ENCODE measurements at regions not wholly inside any gene's neighbourhood (a gene's known extent, or its start where the extent isn't known, plus 50 kb on each side); places are given as distances from the start of the nearest gene placed in this dataset.
"Not testable (repeated sequence)": the region's sequence is repeated elsewhere in the genome, so short reads cannot be mapped to it uniquely, and the experiment has no call there.

DNA sequence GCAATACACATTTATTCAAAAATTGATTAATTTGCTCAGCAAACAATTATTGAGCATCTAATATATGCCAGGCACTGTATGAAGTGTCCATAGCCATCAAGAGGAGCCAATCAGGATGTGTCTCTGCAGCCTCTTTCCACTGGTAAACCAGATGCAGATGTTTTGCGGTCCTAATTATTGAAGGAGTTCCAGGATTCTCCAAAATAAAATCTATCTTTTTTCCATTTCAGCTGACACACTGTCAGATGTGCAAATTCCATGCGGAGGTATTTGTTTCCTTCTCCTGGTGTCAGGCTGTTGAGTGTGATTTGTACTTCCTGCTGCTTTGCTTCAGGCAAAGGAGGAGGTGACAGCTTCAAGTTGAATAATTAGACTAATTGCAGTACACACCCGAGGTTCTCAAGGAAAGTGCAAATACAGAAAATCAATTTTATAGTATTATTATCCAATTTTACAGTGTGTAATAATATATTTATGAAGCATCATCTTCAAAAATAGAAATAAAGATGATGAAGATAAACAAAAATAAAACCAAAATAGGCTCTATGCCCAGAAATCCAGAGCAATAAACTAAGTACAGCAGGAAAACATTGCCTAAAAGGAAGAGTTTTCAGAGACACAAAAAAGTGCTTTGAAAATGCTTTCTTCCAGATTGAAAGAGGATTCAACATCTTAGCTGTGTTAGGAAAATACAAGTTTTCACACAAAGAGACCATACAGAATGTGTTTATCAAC is 1352.9 kb upstream of the CHAC2 start (continued):
- TF ChIP-seq, protein P1, sequence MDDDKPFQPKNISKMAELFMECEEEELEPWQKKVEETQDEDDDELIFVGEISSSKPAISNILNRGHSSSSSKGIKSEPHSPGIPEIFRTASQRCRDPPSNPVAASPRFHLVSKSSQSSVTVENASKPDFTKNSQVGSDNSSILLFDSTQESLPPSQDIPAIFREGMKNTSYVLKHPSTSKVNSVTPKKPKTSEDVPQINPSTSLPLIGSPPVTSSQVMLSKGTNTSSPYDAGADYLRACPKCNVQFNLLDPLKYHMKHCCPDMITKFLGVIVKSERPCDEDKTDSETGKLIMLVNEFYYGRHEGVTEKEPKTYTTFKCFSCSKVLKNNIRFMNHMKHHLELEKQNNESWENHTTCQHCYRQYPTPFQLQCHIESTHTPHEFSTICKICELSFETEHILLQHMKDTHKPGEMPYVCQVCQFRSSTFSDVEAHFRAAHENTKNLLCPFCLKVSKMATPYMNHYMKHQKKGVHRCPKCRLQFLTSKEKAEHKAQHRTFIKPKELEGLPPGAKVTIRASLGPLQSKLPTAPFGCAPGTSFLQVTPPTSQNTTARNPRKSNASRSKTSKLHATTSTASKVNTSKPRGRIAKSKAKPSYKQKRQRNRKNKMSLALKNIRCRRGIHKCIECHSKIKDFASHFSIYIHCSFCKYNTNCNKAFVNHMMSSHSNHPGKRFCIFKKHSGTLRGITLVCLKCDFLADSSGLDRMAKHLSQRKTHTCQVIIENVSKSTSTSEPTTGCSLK (tag by site-specific recombination; IDR thresholded peaks at IDR 0.05): no peak
- TF ChIP-seq KLF1 (tag by site-specific recombination; IDR thresholded peaks at IDR 0.05) (no peak), SP2 (tag by site-specific recombination; IDR thresholded peaks at IDR 0.05) (no peak), ZNF366 (tag by site-specific recombination; conservative IDR thresholded peaks at IDR 0.05) (no peak)

- POLR2A ChIA-PET; H3K9me3 ChIP-seq (ENCODE audit: control insufficient read depth, insufficient read depth, low read depth, low read length); H3K27ac ChIP-seq (ENCODE audit: extremely low read depth, low read depth, low read length); H3K4me1 ChIP-seq (ENCODE audit: control insufficient read depth, insufficient read depth, low read length); H3K4me3 ChIP-seq (ENCODE audit: low read depth, low read length); H3K36me3 ChIP-seq (ENCODE audit: control insufficient read depth in 2 of 2, insufficient read depth in 1 of 2, low read length in 2 of 2): not testable (repeated sequence)
- CTCF ChIA-PET: interaction anchor here (0.6 to 1.2 kb wide), 2 partner anchors 32 to 696 kb away, joined by 3 to 5 read pairs; no protein-coding TSS in a partner anchor
These were observed 1358.1 kb upstream of the CHAC2 start for GRCh38 chr2:52409308-52410118.

DNA sequence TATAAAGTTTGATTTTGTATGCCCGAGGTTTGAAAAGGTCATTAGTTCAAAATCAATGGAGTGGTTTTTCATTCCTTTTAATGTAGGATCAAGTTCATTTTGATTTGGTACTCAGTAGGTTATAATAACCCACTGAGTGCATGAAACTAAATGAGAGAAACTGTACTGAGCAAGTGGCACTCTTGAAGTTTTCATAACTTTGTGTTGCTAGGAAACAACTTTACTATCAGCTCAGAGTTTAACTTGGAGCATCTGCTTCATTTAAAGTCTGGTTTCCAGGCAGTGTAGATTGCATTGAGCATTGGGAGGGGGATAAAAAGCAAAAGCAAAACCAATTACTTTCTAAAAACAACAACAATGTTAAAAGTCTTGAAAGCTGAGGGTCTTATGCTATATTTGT is 1361.6 kb upstream of the CHAC2 start:
- TF ChIP-seq ZNF184 (tag by site-specific recombination; IDR thresholded peaks at IDR 0.05) (no peak), SCRT2 (tag by site-specific recombination; IDR thresholded peaks at IDR 0.05) (no peak)
- TF ChIP-seq, protein P2, sequence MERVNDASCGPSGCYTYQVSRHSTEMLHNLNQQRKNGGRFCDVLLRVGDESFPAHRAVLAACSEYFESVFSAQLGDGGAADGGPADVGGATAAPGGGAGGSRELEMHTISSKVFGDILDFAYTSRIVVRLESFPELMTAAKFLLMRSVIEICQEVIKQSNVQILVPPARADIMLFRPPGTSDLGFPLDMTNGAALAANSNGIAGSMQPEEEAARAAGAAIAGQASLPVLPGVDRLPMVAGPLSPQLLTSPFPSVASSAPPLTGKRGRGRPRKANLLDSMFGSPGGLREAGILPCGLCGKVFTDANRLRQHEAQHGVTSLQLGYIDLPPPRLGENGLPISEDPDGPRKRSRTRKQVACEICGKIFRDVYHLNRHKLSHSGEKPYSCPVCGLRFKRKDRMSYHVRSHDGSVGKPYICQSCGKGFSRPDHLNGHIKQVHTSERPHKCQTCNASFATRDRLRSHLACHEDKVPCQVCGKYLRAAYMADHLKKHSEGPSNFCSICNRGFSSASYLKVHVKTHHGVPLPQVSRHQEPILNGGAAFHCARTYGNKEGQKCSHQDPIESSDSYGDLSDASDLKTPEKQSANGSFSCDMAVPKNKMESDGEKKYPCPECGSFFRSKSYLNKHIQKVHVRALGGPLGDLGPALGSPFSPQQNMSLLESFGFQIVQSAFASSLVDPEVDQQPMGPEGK (tag by site-specific recombination; IDR thresholded peaks at IDR 0.05): no peak
- no peaks in the 10 kb centered on the region for H3K4me1 ChIP-seq (ENCODE audit: control insufficient read depth, insufficient read depth, low read length)
- CTCF ChIA-PET: no interaction called here
- H3K4me3 ChIP-seq (ENCODE audit: low read depth, low read length): no peak overlapping the region
- H3K9me3 ChIP-seq (ENCODE audit: control insufficient read depth, insufficient read depth, low read depth, low read length): no peaks in the 10 kb centered on the region
- H3K36me3 ChIP-seq (ENCODE audit: control insufficient read depth in 2 of 2, insufficient read depth in 1 of 2, low read length in 2 of 2): no peaks in the 10 kb centered on the region
- no peak overlapping the region for H3K27ac ChIP-seq (ENCODE audit: extremely low read depth, low read depth, low read length)
- POLR2A ChIA-PET: no interaction called here

- H3K4me1 ChIP-seq (ENCODE audit: control insufficient read depth, insufficient read depth, low read length): no peaks in the 10 kb centered on the region
- H3K36me3 ChIP-seq (ENCODE audit: control insufficient read depth in 2 of 2, insufficient read depth in 1 of 2, low read length in 2 of 2): no peaks in the 10 kb centered on the region
- H3K9me3 ChIP-seq (ENCODE audit: control insufficient read depth, insufficient read depth, low read depth, low read length): no peaks in the 10 kb centered on the region
- H3K27ac ChIP-seq (ENCODE audit: extremely low read depth, low read depth, low read length): no peak overlapping the region
- POLR2A ChIA-PET: no interaction called here
- H3K4me3 ChIP-seq (ENCODE audit: low read depth, low read length): no peak overlapping the region
- CTCF ChIA-PET: no interaction called here
- TF ChIP-seq AEBP2 (tag by site-specific recombination; IDR thresholded peaks at IDR 0.05; ENCODE audit: borderline replicate concordance) (no peak), ZNF112 (tag by site-specific recombination; IDR thresholded peaks at IDR 0.05) (no peak), ZNF544 (tag by site-specific recombination; IDR thresholded peaks at IDR 0.05) (no peak), ZNF626 (tag by site-specific recombination; IDR thresholded peaks at IDR 0.05) (no peak), ZSCAN4 (tag by site-specific recombination; IDR thresholded peaks at IDR 0.05) (no peak), KLF7 (tag by site-specific recombination; IDR thresholded peaks at IDR 0.05; ENCODE audit: borderline replicate concordance) (no peak)
- TF ChIP-seq, protein P3, sequence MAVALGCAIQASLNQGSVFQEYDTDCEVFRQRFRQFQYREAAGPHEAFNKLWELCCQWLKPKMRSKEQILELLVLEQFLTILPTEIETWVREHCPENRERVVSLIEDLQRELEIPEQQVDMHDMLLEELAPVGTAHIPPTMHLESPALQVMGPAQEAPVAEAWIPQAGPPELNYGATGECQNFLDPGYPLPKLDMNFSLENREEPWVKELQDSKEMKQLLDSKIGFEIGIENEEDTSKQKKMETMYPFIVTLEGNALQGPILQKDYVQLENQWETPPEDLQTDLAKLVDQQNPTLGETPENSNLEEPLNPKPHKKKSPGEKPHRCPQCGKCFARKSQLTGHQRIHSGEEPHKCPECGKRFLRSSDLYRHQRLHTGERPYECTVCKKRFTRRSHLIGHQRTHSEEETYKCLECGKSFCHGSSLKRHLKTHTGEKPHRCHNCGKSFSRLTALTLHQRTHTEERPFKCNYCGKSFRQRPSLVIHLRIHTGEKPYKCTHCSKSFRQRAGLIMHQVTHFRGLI (tag by site-specific recombination; IDR thresholded peaks at IDR 0.05): no peak
- TF ChIP-seq, protein P4, sequence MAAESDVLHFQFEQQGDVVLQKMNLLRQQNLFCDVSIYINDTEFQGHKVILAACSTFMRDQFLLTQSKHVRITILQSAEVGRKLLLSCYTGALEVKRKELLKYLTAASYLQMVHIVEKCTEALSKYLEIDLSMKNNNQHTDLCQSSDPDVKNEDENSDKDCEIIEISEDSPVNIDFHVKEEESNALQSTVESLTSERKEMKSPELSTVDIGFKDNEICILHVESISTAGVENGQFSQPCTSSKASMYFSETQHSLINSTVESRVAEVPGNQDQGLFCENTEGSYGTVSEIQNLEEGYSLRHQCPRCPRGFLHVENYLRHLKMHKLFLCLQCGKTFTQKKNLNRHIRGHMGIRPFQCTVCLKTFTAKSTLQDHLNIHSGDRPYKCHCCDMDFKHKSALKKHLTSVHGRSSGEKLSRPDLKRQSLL (tag by site-specific recombination; IDR thresholded peaks at IDR 0.05): no peak
These were observed 1362.7 kb upstream of the CHAC2 start for GRCh38 chr2:52404866-52405265.
